ENCODE measurements at regions not wholly inside any gene's neighbourhood (a gene's known extent, or its start where the extent isn't known, plus 50 kb on each side); places are given as distances from the start of the nearest gene placed in this dataset.

GRCh38 chr4:12211636-12212035 lies 782.9 kb upstream of the HS3ST1 start:
- no peak for TF ChIP-seq EZH2 (IDR thresholded peaks at IDR 0.05; ENCODE audit: low read length)
- TF ChIP-seq, protein P1, sequence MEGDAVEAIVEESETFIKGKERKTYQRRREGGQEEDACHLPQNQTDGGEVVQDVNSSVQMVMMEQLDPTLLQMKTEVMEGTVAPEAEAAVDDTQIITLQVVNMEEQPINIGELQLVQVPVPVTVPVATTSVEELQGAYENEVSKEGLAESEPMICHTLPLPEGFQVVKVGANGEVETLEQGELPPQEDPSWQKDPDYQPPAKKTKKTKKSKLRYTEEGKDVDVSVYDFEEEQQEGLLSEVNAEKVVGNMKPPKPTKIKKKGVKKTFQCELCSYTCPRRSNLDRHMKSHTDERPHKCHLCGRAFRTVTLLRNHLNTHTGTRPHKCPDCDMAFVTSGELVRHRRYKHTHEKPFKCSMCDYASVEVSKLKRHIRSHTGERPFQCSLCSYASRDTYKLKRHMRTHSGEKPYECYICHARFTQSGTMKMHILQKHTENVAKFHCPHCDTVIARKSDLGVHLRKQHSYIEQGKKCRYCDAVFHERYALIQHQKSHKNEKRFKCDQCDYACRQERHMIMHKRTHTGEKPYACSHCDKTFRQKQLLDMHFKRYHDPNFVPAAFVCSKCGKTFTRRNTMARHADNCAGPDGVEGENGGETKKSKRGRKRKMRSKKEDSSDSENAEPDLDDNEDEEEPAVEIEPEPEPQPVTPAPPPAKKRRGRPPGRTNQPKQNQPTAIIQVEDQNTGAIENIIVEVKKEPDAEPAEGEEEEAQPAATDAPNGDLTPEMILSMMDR (optimal IDR thresholded peaks at IDR 0.05 in 1 of 3, IDR thresholded peaks at IDR 0.05 in 1 of 3, conservative IDR thresholded peaks at IDR 0.05 in 1 of 3; ENCODE audit: extremely low read depth in 1 of 3, insufficient read depth in 2 of 3, low read length in 3 of 3): no peak

All from keratinocyte (primary cell).